ENCODE measurements at regions not wholly inside any gene's neighbourhood (a gene's known extent, or its start where the extent isn't known, plus 50 kb on each side); places are given as distances from the start of the nearest gene placed in this dataset.

GRCh38 chr5:112083623-112084022 lies 326.6 kb upstream of the NREP start:
- no peak for DNase-seq (ENCODE audit: extremely low read depth, low read depth)
- no peak overlapping the region for H3K4me3 ChIP-seq (replicated peaks; ENCODE audit: low read depth, low read length)
- no peak for TF ChIP-seq CTCF (IDR thresholded peaks at IDR 0.05; ENCODE audit: low read depth, low read length, missing control alignments)

GRCh38 chr5:112077180-112077579 lies 320.2 kb upstream of the NREP start:
- no peak for DNase-seq (ENCODE audit: extremely low read depth, low read depth)
- TF ChIP-seq CTCF (IDR thresholded peaks at IDR 0.05; ENCODE audit: low read depth, low read length, missing control alignments): no peak
- no peak overlapping the region for H3K4me3 ChIP-seq (replicated peaks; ENCODE audit: low read depth, low read length)

- no peak for TF ChIP-seq CTCF (IDR thresholded peaks at IDR 0.05; ENCODE audit: low read depth, low read length, missing control alignments)
- no peak overlapping the region for H3K4me3 ChIP-seq (replicated peaks; ENCODE audit: low read depth, low read length)
- no peak for DNase-seq (ENCODE audit: extremely low read depth, low read depth)
Observed at GRCh38 chr5:112070022-112070421, 313.0 kb upstream of the NREP start.

GRCh38 chr5:112069329-112069728 lies 312.3 kb upstream of the NREP start:
- H3K4me3 ChIP-seq (replicated peaks; ENCODE audit: low read depth, low read length): no peak overlapping the region
- no peak for DNase-seq (ENCODE audit: extremely low read depth, low read depth)
- no peak for TF ChIP-seq CTCF (IDR thresholded peaks at IDR 0.05; ENCODE audit: low read depth, low read length, missing control alignments)

- H3K4me3 ChIP-seq (replicated peaks; ENCODE audit: low read depth, low read length): no peak overlapping the region
- TF ChIP-seq CTCF (IDR thresholded peaks at IDR 0.05; ENCODE audit: low read depth, low read length, missing control alignments): no peak
- DNase-seq (ENCODE audit: extremely low read depth, low read depth): no peak
Observed at GRCh38 chr5:112068593-112068992, 311.6 kb upstream of the NREP start.

- DNase-seq (ENCODE audit: extremely low read depth, low read depth): no peak
- TF ChIP-seq CTCF (IDR thresholded peaks at IDR 0.05; ENCODE audit: low read depth, low read length, missing control alignments): no peak
- no peak overlapping the region for H3K4me3 ChIP-seq (replicated peaks; ENCODE audit: low read depth, low read length)
Observed at GRCh38 chr5:112065781-112066180, 308.8 kb upstream of the NREP start.

GRCh38 chr5:112064956-112065355 lies 308.0 kb upstream of the NREP start:
- no peak for DNase-seq (ENCODE audit: extremely low read depth, low read depth)
- no peak for TF ChIP-seq CTCF (IDR thresholded peaks at IDR 0.05; ENCODE audit: low read depth, low read length, missing control alignments)
- H3K4me3 ChIP-seq (replicated peaks; ENCODE audit: low read depth, low read length): no peak overlapping the region

All from HFF-Myc (cell line).